GM18868 (cell line): ENCODE measurements at regions not wholly inside any gene's neighbourhood (a gene's known extent, or its start where the extent isn't known, plus 50 kb on each side); places are given as distances from the start of the nearest gene placed in this dataset.
"Not testable (repeated sequence)": the region's sequence is repeated elsewhere in the genome, so short reads cannot be mapped to it uniquely, and the experiment has no call there.

Experiments used
- ATAC-seq: cut with Tn5 transposase; IDR thresholded peaks from one replicate; pipeline ENCODE4 v1.9.1; 2021; ENCODE audit warnings: mild to moderate bottlenecking, moderate library complexity; ENCODE audit not compliant: unreplicated experiment

DNA sequence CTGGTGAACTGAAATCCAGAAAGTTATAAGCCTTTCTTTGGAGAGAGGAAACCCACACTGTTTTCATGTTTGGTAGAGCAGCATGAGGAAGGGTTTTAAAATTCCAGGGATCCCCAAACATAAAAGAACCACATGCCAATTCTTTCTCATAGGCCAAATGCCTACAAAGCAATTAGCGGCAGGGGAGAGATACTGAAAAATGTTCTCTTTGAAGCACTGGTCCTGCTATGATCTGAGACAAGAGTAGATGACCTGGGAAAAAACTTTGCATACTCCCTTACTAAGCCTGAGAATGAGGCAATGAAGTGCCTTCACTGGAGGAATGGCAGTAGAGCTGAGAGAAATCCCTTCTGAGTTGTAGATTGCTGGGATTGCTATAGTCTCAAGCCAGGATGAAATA lies 1261.7 kb downstream of the DSC3 start:
- ATAC-seq, result no peak

DNA sequence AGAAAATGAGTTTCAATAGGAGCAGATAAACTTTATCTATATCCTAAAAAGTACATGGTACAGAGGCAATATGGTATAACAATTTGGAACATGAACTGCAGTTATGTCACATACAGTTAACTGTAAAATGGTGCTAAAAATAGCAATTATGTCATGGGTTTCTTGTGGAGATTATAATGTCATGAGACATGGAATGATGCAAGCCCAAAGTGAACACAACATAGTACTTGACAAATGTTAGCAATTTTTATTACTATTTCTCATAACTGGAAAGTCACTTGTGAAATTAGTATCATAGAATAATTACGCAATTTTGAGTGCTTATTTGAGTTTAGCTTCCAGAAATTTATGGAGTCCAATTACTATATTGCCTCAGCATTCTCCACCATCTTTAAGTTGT lies 1263.4 kb downstream of the DSC3 start:
- ATAC-seq, result no peak

DNA sequence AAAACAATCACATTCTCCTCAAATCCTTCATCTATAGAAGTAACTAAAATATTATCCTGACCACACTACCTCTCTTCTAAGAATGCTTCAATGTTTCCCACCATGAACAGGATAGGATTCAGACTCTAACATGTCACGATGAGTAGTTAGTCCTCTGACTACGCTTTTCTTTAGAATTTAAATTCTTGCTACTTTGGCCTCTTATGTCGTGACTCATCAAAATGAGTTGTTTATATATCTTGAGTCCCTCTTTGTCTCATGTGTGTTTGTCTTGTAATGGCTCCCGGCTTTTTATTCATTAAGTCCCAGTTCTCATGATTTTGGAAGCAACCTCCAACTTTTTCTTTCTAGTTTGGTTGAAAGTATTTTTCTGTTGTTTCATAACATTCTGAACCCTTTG lies 1289.2 kb downstream of the DSC3 start:
- no peak for ATAC-seq

DNA sequence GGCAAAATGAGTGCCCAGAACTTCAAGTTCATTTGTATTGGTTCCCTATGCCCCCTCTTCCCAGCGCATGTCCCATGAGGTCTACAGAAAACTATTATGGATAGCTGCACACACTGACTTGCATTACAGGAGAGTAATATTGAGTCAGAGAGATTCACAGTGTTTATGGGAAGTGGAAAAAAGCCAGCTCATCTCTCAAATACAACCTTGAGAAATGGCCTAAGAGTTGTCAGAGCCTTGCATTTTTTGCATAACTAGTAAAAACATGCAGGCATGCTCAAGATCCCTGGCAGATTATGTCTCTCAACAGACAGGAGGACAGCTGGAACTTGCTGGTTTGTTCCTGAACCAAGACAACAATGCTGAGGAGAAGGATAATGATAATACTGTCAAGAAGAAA lies 1292.8 kb downstream of the DSC3 start:
- ATAC-seq, result no peak

DNA sequence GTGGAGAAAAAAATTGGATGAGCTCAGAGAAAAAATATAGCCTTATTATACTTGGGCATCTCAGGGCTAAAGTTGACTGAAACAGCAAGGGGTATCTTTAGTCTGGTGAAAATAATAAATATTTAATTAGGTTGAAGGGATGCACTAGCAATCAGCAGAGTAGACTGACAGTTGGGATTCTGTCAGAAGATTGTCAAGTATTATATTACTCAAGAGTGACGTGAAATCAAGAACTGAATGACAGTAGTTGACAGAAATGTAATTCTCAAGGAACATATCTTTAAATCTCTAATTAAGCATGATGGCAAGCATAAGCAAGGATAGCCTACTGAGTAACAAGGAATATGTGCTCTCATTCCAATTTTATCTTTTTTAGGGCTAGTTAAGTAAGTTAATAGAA lies 1301.1 kb downstream of the DSC3 start:
- ATAC-seq, result no peak

DNA sequence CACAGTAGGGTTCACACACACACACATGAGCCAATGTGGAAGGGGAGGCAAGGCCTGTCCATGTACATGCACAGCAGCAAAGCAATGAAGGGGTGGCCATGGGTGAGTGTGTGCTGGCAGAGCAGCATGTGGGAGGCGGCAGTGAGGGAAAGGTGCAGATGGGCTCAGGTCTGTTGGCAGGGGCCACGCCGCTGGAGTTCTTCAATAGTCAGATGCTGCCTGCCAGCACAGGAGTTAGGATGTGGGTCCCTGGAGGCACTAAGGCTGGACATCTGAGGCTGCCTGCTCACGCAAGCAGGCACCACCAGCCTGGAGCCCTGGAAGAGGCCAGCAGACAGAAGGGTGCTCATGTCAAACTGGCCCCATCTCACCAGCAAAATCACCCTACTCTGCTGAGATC lies 1304.9 kb downstream of the DSC3 start:
- ATAC-seq, result no peak

DNA sequence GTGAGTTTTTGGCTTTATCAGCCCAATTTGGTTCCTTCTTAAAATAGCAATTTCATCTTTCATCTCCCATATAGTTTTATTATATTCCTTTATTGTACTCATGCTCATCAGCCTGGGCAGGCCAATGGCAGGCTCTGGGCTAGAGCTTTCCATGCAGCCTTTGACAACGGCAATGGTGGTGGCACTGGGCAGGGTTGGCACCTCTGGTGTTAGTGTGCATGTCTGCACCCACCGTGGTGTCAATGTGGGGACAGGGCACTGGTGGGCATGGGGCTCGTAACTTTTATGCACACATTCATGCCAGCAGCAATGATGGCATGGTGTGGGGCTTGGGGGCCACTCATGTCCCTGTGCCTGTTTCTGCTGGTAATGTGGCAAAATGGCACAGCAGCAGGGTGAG lies 1305.4 kb downstream of the DSC3 start:
- ATAC-seq, result no peak

DNA sequence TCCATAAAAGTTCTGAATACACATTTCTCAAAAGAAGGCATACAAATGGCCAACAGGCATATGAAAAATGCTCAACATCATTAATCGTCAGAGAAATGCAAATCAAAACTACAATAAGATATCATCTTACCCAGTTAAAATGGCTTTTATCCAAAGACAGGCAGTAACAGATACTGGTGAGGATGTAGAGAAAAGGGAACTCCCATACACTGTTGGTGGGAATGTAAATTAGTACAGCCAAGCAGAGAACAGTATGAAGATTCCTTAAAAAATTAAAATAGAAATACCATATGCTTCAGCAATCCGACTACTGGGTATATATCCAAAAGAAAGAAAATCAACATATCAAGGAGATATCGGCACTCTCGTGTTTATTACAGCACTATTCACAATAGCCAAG lies 1312.5 kb downstream of the DSC3 start:
- no peak for ATAC-seq

DNA sequence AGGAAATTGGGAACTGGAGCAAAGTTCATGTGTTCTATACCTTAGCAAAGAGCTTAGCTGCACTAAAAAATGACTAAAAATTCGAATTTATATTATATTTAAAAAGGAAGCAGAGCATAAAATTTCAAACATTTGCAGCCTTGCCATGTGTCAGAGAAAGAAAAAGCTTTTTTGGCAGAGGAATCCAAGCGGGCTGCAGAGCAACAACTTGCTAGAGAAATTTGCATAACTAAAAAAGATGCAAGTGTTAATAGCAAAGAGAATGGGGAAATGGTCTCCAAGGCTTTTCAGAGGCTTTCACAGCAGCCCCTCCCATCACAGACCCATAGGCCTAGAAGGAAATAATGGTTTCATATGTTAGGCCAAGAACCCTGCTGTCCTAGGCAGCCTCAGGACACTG lies 1315.9 kb downstream of the DSC3 start:
- no peak for ATAC-seq

DNA sequence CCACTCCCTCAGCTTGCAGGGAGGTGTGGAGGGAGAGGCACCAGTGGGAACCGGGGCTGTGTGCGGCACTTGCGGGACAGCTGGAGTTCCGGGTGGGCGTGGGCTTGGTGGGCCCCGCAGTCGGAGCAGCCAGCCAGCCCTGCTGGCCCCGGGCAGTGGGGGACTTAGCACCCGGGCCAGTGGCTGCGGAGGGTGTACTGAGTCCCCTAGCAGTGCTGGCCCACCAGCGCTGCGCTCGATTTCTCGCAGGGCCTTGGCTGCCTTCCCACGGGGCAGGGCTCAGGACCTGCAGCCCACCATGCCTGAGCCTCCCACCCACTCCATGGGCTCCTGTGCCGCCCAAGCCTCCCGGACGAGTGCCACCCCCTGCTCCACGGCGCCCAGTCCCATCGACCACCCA lies 1319.1 kb downstream of the DSC3 start:
- not testable (repeated sequence) for ATAC-seq

DNA sequence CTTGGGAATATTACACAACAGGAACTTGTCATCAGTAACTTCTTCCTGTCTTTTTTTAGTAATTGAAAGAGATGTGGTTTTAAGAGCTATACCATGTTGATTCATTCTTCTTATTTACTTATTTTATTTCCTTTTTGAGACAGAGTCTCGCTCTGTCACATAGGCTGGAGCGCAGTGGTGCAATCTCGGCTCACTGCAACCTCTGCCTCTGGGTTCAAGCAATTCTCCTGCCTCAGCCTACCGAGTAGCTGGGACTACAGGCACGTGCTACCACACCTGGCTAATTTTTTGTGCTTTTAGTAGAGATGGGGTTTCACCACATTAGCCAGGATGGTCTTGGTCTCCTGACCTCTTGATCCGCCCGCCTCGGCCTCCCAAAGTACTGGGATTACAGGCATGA lies 1326.6 kb downstream of the DSC3 start:
- ATAC-seq, result not testable (repeated sequence)

DNA sequence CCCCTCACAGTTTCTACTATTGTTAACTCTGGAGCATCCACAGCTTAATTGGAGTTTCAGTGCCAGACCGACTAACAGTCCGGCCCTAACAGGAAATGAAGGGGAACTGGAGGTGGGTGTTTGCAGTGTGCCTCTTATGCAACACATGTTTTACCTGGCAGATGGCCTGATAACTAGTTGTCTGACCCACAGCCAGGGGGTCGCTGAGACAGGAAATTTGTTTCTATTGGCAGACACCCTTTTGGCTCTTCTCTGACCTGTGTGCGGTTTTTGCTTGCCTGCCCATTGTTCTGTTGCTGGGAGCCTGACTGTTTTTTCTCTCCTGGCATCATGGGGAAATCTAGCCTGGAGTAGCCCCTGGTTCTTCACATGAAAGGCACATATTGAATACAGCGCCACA lies 1329.8 kb downstream of the DSC3 start:
- no peak for ATAC-seq

DNA sequence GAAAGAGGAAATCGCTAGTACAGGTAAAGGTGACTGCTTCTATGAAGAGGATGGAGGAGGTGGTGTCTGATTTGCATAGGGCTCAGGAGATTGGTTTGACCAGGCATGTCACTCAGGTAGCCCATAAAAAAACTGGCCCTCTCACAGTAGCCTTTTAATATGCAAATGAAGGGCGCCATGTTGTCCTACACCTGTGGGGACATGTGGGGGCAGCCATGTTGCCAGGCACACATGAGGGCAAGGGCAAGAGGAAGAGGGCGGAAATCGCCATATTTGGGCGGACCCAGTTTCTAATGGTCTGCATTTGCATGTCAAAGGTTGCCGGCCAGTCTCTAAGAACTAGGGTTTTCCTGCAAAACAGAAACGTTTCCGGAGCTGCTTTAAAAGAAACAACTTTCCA lies 1330.6 kb downstream of the DSC3 start:
- no peak for ATAC-seq

DNA sequence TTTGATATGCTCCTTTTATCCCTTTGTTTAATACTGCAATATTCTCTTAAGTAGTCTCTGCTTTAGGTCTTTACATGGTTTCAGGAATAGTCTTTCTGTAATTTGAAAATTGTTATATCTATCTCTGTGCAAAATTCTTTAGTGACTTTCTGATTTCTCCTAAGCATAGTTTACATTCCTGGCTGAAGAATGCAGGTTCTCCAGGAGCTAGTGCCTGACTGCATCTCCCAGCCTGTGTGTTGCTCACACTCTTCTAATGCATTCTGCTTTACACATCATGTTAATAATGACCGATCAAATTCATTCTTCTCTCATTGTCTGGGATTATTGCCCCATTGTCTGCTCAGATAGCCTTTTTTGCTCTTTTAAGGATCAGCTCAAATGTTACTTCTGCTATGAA lies 1349.2 kb downstream of the DSC3 start:
- ATAC-seq, result no peak

DNA sequence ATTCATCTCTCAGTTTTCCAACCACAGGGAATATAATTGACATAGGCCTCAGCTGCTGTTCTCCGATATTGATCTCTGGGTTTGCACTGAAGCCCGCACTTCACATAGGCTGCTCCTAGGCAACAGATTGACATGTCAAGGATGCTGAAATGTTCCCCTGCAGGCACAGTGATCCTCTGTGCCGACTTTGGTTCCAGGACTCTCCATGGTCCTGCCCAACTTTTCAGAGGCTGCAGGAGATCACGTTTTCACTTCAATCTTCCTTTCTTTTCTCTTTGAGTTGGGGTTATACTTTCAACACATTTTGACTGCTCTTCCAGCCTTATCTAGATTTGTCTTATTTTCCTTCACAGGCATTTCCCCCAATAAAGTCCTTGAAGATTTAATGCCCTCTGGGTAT lies 1361.0 kb downstream of the DSC3 start:
- no peak for ATAC-seq

DNA sequence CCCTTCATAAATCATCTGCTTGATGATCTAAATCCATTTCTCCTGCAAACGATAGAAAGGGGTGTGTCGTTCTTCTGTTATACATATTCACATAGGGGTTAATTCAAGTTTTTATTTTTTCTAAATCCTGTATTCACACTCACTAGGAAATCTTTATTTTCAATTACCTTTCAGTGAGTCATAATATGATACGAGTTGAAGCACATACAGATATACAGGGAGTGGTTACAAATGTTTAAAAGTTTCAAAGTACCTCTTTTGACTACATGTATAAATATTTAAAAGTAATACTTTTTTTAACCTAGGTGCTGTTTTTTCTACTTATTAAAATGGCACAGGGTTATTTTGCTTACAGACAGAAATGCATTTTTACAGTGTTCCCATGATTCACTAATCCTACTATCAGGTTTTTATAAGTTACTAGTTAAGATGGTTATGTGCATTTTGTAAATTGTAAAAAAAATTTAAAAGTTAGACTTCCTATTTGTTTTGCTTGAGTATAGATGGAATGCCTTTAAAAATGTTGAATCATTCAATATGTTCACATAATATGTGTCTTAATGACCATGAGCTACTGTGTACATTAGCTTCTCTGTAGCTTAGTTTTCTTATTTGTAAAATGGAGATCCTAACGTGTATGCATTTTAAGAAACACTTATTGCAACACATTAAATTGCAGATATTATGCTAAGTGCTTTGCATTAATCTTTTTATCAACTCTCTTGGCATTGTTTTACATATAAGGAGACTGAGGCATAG lies 1378.1 kb downstream of the DSC3 start:
- no peak for ATAC-seq

DNA sequence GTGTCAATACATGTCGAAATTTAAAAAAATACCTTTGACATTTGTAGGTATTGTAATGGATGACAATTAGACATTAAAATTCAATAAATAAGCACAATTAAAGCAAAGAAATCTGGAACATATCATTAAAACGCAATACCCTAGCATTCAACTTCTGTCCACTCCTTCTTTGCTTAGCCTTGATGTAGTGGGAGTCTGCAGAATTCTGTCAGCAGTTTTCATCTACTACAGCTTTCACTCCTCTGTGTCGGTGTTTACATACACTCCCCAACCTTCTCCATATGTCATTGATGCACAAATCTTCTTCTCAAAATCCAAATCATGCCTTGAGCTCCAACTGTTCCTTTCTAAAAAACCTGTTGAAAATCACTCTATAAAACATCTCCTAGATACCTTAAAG lies 1380.6 kb downstream of the DSC3 start:
- no peak for ATAC-seq

DNA sequence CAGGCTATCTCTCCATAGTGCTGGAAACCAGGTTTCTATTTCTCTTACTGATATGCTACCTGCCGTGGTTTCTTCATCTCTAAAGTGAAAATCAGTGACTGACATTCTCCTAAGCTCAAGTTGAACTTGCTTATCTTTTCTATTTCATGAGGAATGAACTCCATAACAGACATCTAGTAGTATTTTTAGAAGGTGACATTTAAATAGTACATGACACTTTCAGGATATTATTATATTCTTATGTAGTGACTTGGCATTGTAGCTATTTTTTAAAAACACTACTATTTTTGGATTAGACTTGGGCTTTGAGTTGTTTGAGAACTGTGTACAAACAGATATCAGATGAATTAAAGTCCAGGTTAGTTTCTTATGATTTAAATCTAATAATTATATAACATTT lies 1381.8 kb downstream of the DSC3 start:
- ATAC-seq, result no peak

DNA sequence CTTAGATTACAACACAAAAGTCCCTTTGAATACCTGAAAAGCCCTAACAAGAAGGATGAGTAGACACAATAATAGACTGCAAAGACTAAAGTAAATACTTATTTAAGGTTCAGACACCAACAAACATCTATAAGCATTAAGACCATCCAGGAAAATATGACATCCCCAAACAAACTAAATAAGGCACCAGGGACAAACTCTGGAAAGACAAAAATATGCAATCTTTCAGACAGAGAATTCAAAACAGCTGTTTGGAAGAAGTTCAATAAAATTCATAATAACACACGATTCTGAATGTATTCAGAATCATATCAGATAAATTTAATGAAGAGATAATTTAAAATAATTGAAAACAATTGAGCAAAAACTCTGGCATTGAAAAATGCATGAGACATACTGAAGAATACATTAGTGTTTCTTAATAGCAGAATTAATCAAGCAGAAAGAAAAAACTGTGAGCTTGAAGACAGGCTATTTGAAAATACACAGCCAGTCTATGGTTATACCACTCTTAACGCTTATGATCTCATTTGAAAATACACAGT lies 1388.8 kb downstream of the DSC3 start:
- no peak for ATAC-seq

DNA sequence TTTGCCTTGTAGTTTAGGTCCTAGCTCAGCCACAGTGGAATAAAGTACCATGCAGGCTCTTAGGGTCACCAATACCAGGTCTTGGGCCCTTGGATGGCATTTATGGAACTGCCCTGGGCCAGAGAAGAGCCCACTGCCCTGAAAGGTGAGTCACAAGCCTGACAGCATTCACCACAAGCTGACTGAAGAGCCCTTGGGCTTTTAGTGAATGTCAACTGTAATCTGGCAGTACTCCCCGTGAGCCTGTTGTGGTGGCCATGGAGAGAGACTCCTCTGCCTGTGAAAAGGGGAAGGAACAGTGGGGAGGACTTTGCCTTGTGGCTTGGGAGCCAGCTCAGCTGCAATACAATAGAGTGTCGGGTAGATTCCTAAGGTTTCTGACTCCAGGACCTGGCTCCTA lies 1389.7 kb downstream of the DSC3 start:
- no peak for ATAC-seq

DNA sequence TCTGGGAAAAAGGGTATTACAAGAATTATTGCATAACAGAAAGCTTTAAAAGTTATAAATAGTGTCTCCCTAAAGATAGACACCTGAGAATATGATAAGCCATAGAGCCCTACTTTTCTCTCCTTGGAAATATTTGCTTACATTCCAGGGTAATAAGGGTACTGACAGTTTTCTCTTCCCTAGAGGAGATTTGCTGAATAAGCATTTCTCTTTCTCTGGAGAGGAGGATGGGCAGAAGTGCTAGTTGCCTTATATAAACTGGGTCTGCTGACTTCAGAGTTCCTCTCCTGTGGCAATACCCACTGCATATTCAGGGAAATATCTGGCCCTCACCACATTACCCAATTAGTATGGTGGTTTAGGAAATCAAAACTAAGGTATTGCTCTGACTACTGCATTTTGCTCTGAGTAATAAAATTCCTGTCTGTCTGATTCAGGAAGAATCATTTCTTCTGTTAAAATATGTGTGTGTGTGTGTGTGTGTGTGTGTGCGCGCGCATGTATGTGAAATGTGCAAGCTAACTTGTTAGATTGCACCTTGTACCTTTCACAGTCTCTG lies 1391.3 kb downstream of the DSC3 start:
- ATAC-seq, result no peak

DNA sequence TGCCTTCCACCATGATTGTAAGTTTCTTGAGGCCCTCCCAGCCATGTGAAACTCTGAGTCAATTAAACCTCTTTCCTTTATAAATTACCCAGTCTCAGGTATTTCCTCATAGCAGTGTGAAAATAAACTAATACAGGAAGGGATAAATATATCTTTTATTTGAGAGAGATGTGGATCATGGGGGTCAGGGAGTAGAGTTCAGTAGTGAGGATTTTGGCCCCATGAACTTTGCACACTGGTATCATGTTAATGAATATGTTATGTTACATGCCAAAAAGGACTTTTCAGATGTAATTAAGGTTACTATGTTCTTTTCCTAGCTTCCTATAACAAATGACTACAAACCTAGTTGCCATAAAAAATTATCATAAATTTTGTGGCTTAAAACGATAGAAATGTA lies 1393.7 kb downstream of the DSC3 start:
- no peak for ATAC-seq

DNA sequence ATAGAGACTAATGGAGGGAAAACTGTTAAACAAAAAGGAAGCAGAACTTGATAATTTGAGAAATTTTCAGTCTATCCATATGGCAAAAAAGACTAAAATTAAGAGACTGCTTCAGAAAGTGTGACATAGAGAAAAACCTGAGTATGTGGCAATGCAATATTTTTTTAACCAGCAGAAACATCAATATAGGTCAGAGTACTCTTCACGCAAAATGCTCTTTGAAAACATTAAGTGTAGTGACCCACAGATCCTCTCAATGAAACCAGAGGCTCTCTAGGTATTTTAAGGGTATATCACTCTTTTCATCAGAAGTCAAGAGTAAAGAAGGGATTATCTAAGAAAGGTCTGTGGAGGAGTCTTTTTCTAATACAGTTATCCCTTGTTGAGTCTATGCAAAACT lies 1394.8 kb downstream of the DSC3 start:
- ATAC-seq, result no peak
